Dermis microvascular lymphatic vessel endothelial cell (primary cell): ENCODE measurements at regions not wholly inside any gene's neighbourhood (a gene's known extent, or its start where the extent isn't known, plus 50 kb on each side); places are given as distances from the start of the nearest gene placed in this dataset.
"Not testable (repeated sequence)": the region's sequence is repeated elsewhere in the genome, so short reads cannot be mapped to it uniquely, and the experiment has no call there.

Experiments used
- DNase-seq, 2 donors: peaks; one replicate each; pipeline versions ENCODE4 v3.0.0 to v3.0.0-alpha.2; 2010; ENCODE audit warnings: low read depth in 2 of 2

DNA sequence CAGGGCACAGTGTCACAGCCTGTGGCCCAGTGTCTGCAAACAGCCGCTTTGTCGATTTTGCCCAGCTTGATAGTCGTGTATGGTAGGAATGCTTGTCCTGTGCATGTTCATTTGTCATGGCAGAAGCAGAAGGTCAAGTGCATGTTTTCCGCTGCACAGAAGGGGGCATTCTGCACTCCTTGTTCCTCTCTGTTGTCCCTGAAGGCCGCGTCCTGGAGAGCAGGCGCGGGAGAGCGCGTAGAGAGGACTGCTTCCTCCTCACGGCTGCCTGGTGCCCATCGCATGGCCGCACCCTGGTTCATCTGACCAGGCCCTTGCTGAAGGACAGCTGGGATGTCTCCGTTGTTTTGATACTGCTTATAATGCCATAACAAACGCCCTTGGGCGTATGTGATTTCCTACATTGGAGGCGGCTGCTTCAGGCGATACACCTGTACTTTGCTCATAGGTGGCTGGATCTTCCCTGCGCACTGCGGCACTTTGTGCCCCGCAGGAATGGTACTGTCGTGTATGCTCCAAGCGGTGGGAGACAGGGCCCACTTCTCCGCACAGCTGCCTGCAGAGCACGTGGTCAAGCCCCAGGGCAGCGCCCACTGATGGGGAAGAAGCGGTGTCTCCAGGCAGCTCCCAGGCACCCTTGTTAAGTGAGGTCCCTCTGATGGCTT lies 63.5 kb upstream of the LRPAP1 start:
- DNase-seq, result not testable (repeated sequence)

DNA sequence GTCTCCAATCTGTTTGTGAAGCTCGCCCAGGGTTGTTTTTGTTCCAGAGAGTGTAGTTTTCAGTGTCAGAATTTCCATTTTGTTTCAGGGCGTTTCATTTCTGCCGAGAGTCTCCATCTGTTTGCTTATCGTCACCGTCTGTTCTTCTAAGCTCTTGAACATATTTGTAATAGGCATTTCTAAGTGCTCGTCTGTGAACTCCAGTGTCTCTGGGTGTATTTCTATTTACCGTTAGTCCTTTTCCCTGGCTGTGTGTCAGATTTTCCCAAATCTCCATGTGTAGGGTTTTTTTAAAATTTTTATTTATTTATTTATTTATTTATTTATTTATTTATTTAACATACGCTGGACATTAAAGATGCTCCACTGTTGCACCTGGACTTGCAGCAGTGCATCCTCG lies 62.5 kb upstream of the LRPAP1 start:
- not testable (repeated sequence) for DNase-seq

DNA sequence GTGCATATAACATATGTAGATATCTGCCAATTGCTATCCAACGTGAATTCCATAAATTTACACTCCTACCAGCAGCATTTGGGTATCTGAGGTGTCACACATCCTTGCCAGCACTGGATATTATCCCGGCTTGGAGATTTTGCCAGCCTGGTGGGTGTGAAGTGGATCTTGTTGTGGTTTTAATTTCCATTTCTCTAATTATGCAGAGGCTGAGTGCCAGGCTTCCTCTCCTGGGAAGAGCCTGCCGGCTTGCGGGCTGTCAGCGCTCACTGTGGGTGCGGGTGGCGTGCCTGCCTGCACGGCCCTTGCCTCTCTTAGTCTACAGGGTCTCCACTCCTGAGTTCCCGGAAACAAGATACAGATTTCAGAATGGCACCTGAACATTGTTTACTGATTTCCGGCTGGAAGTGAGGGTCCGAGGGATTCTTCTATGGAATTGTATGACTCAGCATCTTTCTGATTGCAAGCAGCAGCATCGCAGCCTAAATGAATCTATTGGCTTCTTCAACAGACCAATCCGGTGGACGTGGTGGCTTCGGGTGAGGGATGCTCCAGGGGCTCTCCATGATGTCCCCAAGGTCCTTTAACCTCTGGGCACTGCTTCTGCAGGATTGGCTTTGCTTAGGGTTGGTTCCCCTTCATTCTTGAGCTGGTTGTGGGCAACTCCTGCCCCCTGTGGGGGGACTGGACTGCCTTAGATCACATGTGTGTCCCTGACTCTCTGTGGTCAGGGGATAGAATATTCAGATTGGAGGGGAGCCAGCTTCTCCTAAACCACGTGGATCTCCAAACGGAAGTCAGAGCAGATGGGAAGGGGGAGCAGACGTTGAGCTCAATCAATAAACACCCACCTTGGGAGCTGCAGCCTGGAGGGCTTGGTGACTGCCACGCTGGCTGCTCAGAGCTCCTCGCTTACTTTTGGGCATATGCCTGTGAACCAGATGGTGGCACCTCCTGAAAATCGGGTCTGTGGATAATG lies 58.0 kb upstream of the LRPAP1 start:
- not testable (repeated sequence) for DNase-seq

- not testable (repeated sequence) for DNase-seq
Measured at GRCh38 chr4:3589379-3589778, 57.2 kb upstream of the LRPAP1 start.

DNA sequence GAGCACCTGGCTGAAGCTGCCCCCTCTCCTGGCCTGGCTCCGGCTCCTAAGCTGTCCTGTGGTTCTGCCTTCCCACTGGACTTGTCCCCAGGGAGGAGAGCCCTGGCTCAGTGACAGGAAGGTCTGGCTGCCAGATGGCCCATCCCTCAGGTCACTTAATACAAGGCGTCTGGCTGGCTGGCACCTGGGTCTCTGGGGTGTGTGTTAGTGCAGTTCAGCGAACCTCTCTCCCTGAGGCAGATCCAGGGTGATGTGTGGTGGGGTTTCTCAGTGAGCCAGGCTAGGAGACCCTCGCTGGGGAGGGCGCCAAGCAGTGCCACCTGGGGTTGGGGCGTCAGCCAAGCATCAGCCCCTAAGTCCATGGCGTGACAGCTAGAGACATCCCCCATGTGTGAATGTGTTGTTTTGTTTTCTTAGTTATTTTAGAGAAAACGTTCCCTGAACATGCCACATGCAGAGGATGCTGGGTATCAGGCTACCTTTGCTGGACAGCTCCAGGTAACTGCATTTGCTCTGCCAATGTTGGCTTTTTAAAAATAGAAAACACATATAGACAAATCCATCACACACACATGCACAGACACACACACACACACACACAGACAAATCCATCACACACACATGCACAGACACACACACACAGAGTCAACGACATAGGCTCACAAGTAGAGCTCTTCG lies 56.4 kb upstream of the LRPAP1 start:
- not testable (repeated sequence) for DNase-seq

DNA sequence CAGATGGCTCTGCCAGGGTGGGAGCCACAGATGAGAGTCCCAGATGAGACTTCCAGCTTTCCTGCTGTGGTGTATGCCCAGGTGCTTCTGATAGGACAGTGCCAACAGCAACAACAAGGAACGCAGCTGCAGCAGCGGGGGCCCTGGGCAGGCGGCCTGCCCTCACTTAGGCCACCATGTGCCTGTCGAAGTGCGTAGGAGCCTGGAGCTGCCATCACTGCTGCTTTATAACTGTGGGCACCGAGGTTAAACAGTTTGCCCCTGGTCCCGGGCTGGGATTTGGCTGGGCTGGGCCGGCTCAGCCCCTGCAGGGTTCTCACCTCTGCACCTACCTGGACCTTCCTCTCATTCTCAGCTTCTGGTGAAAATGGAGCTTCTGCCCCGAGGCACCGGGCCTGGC lies 54.4 kb upstream of the LRPAP1 start:
- DNase-seq, result not testable (repeated sequence)

DNA sequence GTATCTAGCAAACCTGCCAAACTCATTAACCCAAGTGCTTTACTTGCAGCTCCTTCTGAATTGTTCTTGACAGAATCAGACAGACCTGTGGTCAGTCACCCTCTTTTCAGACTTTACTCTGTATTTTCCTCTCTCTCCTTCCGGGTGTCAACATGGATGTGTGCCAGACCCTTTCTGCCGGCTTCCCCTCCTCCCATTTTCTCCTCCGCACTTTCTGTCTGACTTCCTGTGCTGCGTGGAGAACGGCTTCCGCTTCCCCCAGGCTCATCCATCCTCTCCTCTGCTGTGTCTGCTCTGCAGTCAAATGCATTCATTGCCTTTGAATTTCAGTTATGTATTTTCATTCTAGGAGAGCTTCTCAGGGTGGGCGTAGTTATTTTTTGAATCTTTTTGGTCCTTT lies 53.3 kb upstream of the LRPAP1 start:
- peak in 1 of 2 donors; percentile 7 for DNase-seq

DNA sequence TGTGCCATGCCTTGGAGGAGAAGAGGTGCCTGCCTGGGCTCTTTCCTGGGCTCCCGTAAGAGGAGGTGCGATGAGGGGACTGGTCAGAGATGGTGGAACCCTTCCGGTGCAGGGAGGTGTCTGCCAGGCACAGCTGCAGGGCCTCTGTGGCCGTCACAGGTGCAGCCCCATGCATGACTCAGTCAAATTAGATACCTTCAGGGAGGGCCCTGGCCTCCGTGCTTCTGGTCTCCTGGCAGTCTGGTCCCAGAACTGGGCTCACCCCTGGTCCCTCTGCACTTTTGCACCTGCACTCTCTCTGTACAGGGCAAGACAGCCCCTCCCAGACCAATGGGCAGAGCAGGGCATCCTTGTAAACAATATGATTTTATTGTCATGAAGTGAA lies 49.9 kb upstream of the LRPAP1 start:
- DNase-seq, result no peak
